Spinal cord (tissue), 9 donors: ENCODE measurements at regions not wholly inside any gene's neighbourhood (a gene's known extent, or its start where the extent isn't known, plus 50 kb on each side); places are given as distances from the start of the nearest gene placed in this dataset.

Experiments
- DNase-seq, 6 donors: peaks; one replicate each; pipeline versions ENCODE4 v3.0.0 to v3.0.0-alpha.2; 2013 to 2015; ENCODE audit warnings: low spot score in 6 of 6, low read depth in 4 of 6
- H3K27ac ChIP-seq: one replicate; pipeline ENCODE4 v1.5.1; 2013; ENCODE audit warnings: low read depth, low read length, control low read depth
- H3K27me3 ChIP-seq: one replicate; pipeline ENCODE4 v1.6.1; 2013; ENCODE audit warnings: low read length; ENCODE audit not compliant: control insufficient read depth, insufficient read depth
- H3K36me3 ChIP-seq: one replicate; pipeline ENCODE4 v1.6.1; 2013; ENCODE audit warnings: low read length; ENCODE audit not compliant: control insufficient read depth, insufficient read depth
- H3K4me1 ChIP-seq: one replicate; pipeline ENCODE4 v1.6.1; 2013; ENCODE audit warnings: low read length; ENCODE audit not compliant: control insufficient read depth, insufficient read depth
- H3K4me3 ChIP-seq: one replicate; pipeline ENCODE4 v1.5.1; 2013; ENCODE audit warnings: low read depth, low read length, control low read depth
- H3K9me3 ChIP-seq: one replicate; pipeline ENCODE4 v1.6.1; 2013; ENCODE audit warnings: low read length; ENCODE audit not compliant: control insufficient read depth, insufficient read depth
- WGBS: methylation state at CpG from one replicate; pipeline ENCODE4 v1.1.5; 2013; ENCODE audit warnings: missing lambda C conversion rate; ENCODE audit not compliant: insufficient coverage; 5-methylcytosine and 5-hydroxymethylcytosine counted together
- donor health status: healthy.

DNA sequence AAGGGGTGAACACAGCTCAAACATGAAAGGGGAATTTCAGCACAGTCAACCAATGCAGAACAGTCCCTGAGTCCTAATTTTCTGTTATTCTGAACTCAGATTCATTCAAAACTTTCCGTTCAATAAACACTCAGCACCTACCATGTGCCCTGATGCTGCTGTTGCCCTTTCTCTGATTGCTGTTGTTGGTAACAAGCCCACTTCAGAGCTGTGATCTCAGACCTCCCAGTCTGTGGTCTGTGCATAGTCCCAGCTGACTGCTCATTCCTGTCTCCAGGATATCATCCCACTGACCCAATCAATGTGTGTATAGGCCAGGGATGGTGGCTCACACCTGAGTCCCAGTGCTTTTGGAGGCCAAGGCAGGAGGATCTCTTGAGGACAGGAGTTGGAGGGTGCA, 82.7 kb upstream of the SLC35G4 start:
- no peak for DNase-seq
- no peaks in the 10 kb centered on the region for H3K9me3 ChIP-seq
- no peaks in the 10 kb centered on the region for H3K36me3 ChIP-seq
- H3K27ac ChIP-seq, result no peak overlapping the region
- no peaks in the 10 kb centered on the region for H3K4me1 ChIP-seq
- H3K27me3 ChIP-seq, result no peaks in the 10 kb centered on the region
- H3K4me3 ChIP-seq, result no peak overlapping the region
- 77% methylated on average over 1 of the region's 1 CpG for WGBS

DNA sequence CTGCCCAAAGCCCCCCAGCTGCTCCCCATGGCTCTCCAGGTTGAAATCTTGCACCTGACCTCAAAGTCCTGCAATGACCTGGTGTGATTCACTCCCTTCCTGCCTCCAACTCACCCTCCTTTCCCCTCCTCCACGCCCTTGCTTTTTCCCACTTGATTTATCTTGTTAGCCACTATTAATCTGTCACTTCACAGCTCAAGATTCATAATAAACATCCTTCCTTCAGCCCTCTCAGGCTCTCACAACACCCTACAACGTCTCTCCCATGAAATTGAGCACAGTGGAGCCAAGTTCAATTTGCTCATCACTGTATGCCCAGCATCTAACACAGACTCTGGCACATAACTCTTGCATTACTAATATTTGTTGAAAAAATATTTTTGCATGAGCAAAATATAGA, 85.6 kb upstream of the SLC35G4 start:
- Histone ChIP-seq H3K4me3 (no peak overlapping the region), H3K27me3 (no peaks in the 10 kb centered on the region), H3K27ac (no peak overlapping the region), H3K9me3 (no peaks in the 10 kb centered on the region), H3K36me3 (no peaks in the 10 kb centered on the region), H3K4me1 (no peaks in the 10 kb centered on the region)
- 58% methylated on average over 2 of the region's 2 CpGs for WGBS
- no peak for DNase-seq

DNA sequence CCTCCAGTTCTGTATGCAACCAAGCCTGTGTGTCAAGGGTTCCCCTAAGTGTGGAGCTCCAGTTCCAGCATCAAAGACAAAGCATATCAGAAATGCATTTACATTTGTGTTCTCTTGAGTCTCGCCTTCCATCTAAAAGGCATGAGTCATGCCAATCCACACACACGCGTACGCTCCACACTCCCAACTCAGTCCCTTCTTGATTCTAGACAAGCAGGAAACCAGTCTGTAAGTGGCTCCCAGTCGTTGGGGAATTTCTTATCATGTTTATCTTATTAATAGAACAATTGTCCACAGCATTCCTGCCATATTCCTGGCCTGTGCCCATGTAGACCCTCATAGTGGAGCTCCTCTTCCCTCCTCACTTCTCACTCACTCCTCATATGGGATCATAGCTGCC, 86.4 kb upstream of the SLC35G4 start:
- no peaks in the 10 kb centered on the region for H3K36me3 ChIP-seq
- H3K27me3 ChIP-seq, result no peaks in the 10 kb centered on the region
- DNase-seq, result no peak
- no peak overlapping the region for H3K4me3 ChIP-seq
- no peaks in the 10 kb centered on the region for H3K9me3 ChIP-seq
- 71% methylated on average over 1 of the region's 5 CpGs for WGBS
- H3K27ac ChIP-seq, result no peak overlapping the region
- H3K4me1 ChIP-seq, result no peaks in the 10 kb centered on the region

DNA sequence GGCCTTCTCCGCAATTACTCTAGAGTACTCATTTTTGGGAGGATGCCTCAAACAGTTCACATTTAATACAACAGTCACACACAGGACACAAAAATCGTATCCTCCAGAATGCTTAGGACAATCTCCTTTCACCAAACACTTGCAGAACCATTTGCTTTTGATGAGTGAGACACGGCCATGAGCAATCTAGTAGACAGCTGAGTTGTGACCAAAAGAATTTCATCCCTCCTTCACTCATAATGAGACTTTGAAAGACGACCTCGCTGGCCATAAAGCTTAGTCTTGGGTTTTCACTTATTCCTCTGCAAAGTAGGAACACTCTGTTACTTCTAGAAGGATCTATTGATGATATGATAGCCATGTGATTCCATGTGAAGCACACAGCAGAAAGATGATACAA, 87.5 kb upstream of the SLC35G4 start:
- Histone ChIP-seq H3K36me3 (no peaks in the 10 kb centered on the region), H3K4me1 (no peaks in the 10 kb centered on the region), H3K27me3 (no peaks in the 10 kb centered on the region), H3K27ac (no peak overlapping the region), H3K9me3 (no peaks in the 10 kb centered on the region), H3K4me3 (no peak overlapping the region)
- no peak for DNase-seq
- 50% methylated on average over 2 of the region's 5 CpGs for WGBS

DNA sequence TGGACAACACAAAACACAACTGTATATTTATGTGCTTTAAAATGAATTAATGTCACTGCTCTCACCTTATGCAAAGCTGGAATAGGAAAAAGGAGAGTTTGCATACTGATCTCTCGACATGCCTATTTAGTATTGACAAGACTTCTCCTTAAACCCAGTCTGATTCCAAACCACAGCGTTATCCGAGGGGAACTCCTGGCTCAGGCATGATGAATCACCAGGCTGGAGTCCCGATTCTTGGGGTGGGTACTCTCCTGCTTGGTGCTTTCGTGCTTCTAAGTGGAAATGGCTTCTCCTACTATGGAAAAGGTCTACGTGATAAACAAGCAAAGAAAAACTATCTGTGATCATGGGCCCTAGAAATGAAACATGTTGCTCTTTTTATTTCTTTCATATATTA, 88.9 kb upstream of the SLC35G4 start:
- WGBS, result 67% methylated on average over 3 of the region's 6 CpGs
- H3K4me3 ChIP-seq, result no peak overlapping the region
- H3K27me3 ChIP-seq, result no peaks in the 10 kb centered on the region
- no peaks in the 10 kb centered on the region for H3K4me1 ChIP-seq
- no peaks in the 10 kb centered on the region for H3K36me3 ChIP-seq
- no peak for DNase-seq
- no peak overlapping the region for H3K27ac ChIP-seq
- H3K9me3 ChIP-seq, result no peaks in the 10 kb centered on the region

DNA sequence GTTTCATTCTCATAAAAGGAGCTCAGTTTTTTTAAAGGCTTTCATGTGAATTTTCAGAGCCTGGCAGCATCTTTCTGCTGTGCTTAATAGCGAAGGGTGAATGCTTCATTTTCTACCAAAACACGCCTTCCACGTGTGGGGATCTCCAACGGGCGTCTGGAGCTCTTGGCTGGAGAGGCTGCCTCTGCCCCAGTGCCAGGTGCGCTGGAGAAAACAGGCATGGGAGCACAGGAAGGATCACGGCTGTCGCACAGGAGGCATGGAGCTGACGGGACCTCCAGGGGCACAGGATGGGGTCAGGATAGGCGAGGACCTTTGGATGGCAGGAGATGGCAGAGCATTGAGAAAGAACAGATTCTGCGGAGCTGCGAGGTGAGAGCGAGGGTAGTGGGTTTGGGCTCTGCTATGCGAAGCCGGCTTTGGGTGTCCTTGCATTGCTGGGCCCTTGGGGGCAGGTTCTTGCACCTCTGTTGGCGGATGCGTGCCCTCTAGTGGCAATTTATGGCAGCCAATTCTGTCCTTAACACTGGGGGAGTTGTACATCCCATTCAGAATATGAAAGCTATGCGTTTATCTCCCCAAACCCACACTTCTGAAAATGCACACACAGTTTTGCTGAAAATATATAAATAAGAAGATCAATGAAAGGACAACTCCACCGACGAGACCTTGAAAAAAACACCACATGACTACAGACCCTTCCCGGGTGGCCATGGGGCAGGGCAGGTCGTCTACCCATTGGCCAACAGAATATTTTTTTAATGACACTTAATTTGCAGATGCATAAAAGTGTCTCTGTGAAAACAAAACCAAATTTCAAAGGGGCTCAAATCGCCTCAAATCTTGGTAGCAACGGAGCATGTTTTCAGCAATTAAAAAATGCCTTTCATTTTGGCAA, 90.4 kb upstream of the SLC35G4 start:
- peak in 2 of 6 donors; percentile 23 to 34 for DNase-seq
- 51% methylated on average over 16 of the region's 24 CpGs for WGBS
- Histone ChIP-seq H3K27me3 (no peaks in the 10 kb centered on the region), H3K4me1 (no peaks in the 10 kb centered on the region), H3K9me3 (no peaks in the 10 kb centered on the region), H3K27ac (no peak overlapping the region), H3K36me3 (no peaks in the 10 kb centered on the region), H3K4me3 (no peak overlapping the region)

DNA sequence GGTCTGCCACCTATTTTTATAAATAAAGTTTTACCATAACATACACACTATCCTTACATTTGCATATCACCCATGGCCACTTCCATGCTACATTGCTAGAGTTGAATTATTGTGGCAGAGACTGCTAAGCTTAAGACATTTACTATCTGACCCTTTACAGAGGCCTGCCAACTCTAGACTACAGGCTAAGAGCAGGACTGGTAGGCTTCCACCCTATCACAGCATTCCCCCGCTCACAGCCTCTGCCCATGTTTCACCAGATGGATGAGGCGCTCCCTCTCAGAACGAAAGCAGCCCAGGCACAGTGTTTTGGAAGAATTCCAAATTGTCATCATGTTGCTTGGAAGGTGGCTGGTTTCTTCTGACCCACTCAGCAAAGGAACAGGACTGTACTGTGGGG, 91.7 kb upstream of the SLC35G4 start:
- Histone ChIP-seq H3K36me3 (no peaks in the 10 kb centered on the region), H3K4me1 (no peaks in the 10 kb centered on the region), H3K9me3 (no peaks in the 10 kb centered on the region), H3K4me3 (no peak overlapping the region), H3K27me3 (no peaks in the 10 kb centered on the region), H3K27ac (no peak overlapping the region)
- no peak for DNase-seq
- WGBS, result 71% methylated on average over 2 of the region's 3 CpGs

DNA sequence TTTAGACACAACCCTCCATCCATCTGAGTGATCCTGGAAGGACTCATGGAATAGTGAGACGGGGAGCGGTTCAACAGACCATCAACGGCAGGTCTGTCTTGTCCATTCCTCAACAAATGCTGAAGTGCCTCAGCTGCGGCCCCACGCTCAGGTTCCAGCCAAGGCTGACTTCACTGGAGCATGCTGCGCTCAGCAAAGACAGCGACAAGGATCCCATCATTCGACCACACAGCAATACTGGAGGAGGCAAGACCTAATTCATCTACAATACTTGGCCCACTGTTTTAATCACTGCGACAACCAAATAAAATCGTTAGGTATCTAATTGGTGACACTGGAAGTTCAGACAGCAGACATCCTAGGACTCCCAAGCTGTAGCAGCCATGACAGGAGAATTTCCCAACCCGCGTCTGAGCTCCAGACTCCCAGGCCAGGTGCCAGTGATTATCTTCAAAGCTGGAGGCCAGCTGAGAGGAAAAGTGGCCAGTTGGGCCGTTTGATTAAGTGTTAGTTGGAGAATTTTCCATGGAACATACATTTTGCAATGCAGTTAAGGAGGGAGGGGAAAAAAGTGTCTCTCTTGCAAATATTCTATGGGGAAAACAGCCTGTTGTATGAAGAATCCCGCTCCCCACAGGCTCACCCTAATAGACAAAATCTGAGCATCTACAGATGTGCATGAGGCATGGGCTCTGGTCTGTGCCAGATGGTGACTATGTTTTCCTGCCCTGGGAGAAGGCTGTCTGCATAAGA, 92.5 kb upstream of the SLC35G4 start:
- Histone ChIP-seq H3K36me3 (no peaks in the 10 kb centered on the region), H3K4me3 (no peak overlapping the region), H3K27ac (no peak overlapping the region), H3K4me1 (no peaks in the 10 kb centered on the region), H3K9me3 (no peaks in the 10 kb centered on the region), H3K27me3 (no peaks in the 10 kb centered on the region)
- WGBS, result 67% methylated on average over 11 of the region's 14 CpGs
- DNase-seq, result no peak

DNA sequence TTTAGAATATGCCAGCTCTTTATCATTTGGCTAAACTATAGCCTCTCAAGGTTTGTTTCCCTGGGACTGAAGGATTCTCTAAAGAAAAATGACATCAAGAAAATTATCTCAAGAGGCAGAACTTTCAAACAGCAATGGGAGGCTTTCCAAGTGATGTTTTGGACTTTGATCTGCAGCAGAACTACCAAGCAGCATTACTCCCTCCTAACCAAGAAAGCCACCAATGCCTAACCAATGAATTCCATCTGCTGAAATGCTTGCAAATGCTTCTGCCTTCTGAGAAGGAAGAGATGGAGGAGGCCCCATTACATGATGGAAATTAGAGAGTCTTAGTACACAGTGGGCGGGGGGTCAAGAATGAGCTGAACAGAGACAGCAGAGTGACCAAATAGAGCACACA, 95.1 kb upstream of the SLC35G4 start:
- no peak for DNase-seq
- H3K9me3 ChIP-seq, result no peaks in the 10 kb centered on the region
- H3K27ac ChIP-seq, result no peak overlapping the region
- no peaks in the 10 kb centered on the region for H3K4me1 ChIP-seq
- no peaks in the 10 kb centered on the region for H3K27me3 ChIP-seq
- no CpG with 5 or more reads among the region's 1 CpG for WGBS
- H3K36me3 ChIP-seq, result no peaks in the 10 kb centered on the region
- no peak overlapping the region for H3K4me3 ChIP-seq
